ENCODE measurements at regions not wholly inside any gene's neighbourhood (a gene's known extent, or its start where the extent isn't known, plus 50 kb on each side); places are given as distances from the start of the nearest gene placed in this dataset.

- no peak for TF ChIP-seq CTCF (IDR thresholded peaks at IDR 0.05 in 2 of 3, conservative IDR thresholded peaks at IDR 0.05 in 1 of 3; ENCODE audit: control insufficient read depth in 2 of 3, extremely low read depth in 1 of 3, insufficient read depth in 1 of 3, low read depth in 3 of 3, low read length in 3 of 3)
- no peak for TF ChIP-seq POLR2A (IDR thresholded peaks at IDR 0.05; ENCODE audit: low read depth, low read length)
- no peak for TF ChIP-seq POLR2AphosphoS2 (IDR thresholded peaks at IDR 0.05; ENCODE audit: low read depth, low read length)
These were observed 534.6 kb upstream of the TMEFF2 start for GRCh38 chr2:192729369-192729768.

All from GM12878 (cell line).